ENCODE measurements at regions not wholly inside any gene's neighbourhood (a gene's known extent, or its start where the extent isn't known, plus 50 kb on each side); places are given as distances from the start of the nearest gene placed in this dataset.

GRCh38 chr3:160154596-160154995 is 70.6 kb upstream of the C3orf80 start:
- no peak overlapping the region for H3K27ac ChIP-seq (replicated peaks; ENCODE audit: low read length)
- WGBS, 2 donors (ENCODE audit: extremely low coverage in 2 of 2, insufficient read length in 2 of 2, insufficient replicate concordance in 1 of 2), result no CpG with 5 or more reads among the region's 2 CpGs

DNA sequence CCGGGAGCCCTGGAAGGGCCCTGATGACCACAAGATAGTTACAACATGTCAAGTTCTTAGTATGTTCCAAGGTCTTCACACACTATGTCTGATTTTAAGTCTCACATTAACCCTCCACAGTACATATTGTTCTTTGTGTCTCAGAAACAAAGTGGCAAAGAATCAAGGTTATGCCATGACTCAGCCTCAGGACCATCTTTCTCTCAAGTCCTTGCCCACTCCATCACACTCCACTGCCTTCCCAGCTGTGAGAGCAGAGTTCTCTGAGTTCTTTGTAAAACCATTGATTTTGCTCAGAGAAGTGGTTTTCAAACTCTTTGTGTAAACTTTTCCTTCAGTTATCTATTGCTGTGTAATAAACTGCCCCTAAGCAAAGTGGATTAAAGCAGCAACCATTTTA is 67.9 kb upstream of the C3orf80 start:
- Histone ChIP-seq H3K14ac (ENCODE audit: low read length) (no peak overlapping the region), H2AK5ac (ENCODE audit: low read depth, low read length) (no peak overlapping the region), H3K4ac (ENCODE audit: low read length) (no peak overlapping the region), H2BK5ac (ENCODE audit: low read length) (no peak overlapping the region), H3K4me1 (ENCODE audit: control insufficient read depth in 2 of 2, insufficient read depth in 1 of 2, low read depth in 1 of 2, low read length in 2 of 2) (peaks cover 8 to 14% of the 10 kb centered on the region in 2 donors), H2AFZ (ENCODE audit: low read length) (no peak overlapping the region), H3K4me2 (ENCODE audit: insufficient read depth, low read length, poor library complexity, severe bottlenecking) (no peak overlapping the region), H3K4me3 (ENCODE audit: low read length in 2 of 2) (no peak overlapping the region), H2BK12ac (ENCODE audit: low read length) (no peak overlapping the region), H3K23ac (ENCODE audit: low read depth, low read length, poor library complexity) (no peak overlapping the region), H3K79me1 (ENCODE audit: low read depth, low read length) (no peaks in the 10 kb centered on the region), H3K9me3 (replicated peaks in 1 of 2; ENCODE audit: control insufficient read depth in 2 of 2, insufficient read depth in 1 of 2, low read depth in 1 of 2, low read length in 2 of 2) (no peaks in the 10 kb centered on the region), H3K27me3 (ENCODE audit: control insufficient read depth in 3 of 3, insufficient read depth in 3 of 3, low read depth in 1 of 3, low read length in 3 of 3) (peaks cover 0 to 13% (median 0%) of the 10 kb centered on the region in 3 experiments), H2BK120ac (ENCODE audit: low read depth, low read length) (no peak overlapping the region), H4K8ac (ENCODE audit: low read depth, low read length) (no peak overlapping the region), H3K18ac (ENCODE audit: low read length) (no peak overlapping the region), H2BK15ac (ENCODE audit: low read length) (no peak overlapping the region), H4K91ac (ENCODE audit: low read depth, low read length, poor library complexity) (no peak overlapping the region), H3K9ac (ENCODE audit: low read depth, low read length, poor library complexity) (no peak overlapping the region), H3K27ac (replicated peaks; ENCODE audit: low read length) (no peak overlapping the region), H3K36me3 (replicated peaks in 1 of 2; ENCODE audit: control insufficient read depth in 2 of 2, insufficient read depth in 2 of 2, low read length in 2 of 2) (no peaks in the 10 kb centered on the region)
- DNase-seq (ENCODE audit: low spot score), result no peak
- WGBS, 2 donors (ENCODE audit: extremely low coverage in 2 of 2, insufficient read length in 2 of 2, insufficient replicate concordance in 1 of 2), result no CpG with 5 or more reads among the region's 1 CpG

More at GRCh38 chr3:160154596-160154995, 70.6 kb upstream of the C3orf80 start:
- DNase-seq (ENCODE audit: low spot score), result no peak
- no peak overlapping the region for H2BK5ac ChIP-seq (ENCODE audit: low read length)
- H2BK12ac ChIP-seq (ENCODE audit: low read length), result no peak overlapping the region
- H3K23ac ChIP-seq (ENCODE audit: low read depth, low read length, poor library complexity), result no peak overlapping the region
- H2BK15ac ChIP-seq (ENCODE audit: low read length), result no peak overlapping the region
- peaks cover 0 to 18% (median 0%) of the 10 kb centered on the region in 3 experiments for H3K27me3 ChIP-seq (ENCODE audit: control insufficient read depth in 3 of 3, insufficient read depth in 3 of 3, low read depth in 1 of 3, low read length in 3 of 3)
- no peak overlapping the region for H4K91ac ChIP-seq (ENCODE audit: low read depth, low read length, poor library complexity)
- H2BK120ac ChIP-seq (ENCODE audit: low read depth, low read length), result no peak overlapping the region
- H3K79me1 ChIP-seq (ENCODE audit: low read depth, low read length), result no peaks in the 10 kb centered on the region
- no peak overlapping the region for H3K9ac ChIP-seq (ENCODE audit: low read depth, low read length, poor library complexity)
- no peak overlapping the region for H2AK5ac ChIP-seq (ENCODE audit: low read depth, low read length)
- no peak overlapping the region for H3K18ac ChIP-seq (ENCODE audit: low read length)
- H3K14ac ChIP-seq (ENCODE audit: low read length), result no peak overlapping the region
- H3K4me3 ChIP-seq (ENCODE audit: low read length in 2 of 2), result no peak overlapping the region
- H3K4me1 ChIP-seq (ENCODE audit: control insufficient read depth in 2 of 2, insufficient read depth in 1 of 2, low read depth in 1 of 2, low read length in 2 of 2), result peaks cover 0 to 7% of the 10 kb centered on the region in 2 donors
- no peaks in the 10 kb centered on the region for H3K9me3 ChIP-seq (replicated peaks in 1 of 2; ENCODE audit: control insufficient read depth in 2 of 2, insufficient read depth in 1 of 2, low read depth in 1 of 2, low read length in 2 of 2)
- no peak overlapping the region for H4K8ac ChIP-seq (ENCODE audit: low read depth, low read length)
- no peak overlapping the region for H3K4me2 ChIP-seq (ENCODE audit: insufficient read depth, low read length, poor library complexity, severe bottlenecking)
- no peak overlapping the region for H2AFZ ChIP-seq (ENCODE audit: low read length)
- no peaks in the 10 kb centered on the region for H3K36me3 ChIP-seq (replicated peaks in 1 of 2; ENCODE audit: control insufficient read depth in 2 of 2, insufficient read depth in 2 of 2, low read length in 2 of 2)
- H3K4ac ChIP-seq (ENCODE audit: low read length), result no peak overlapping the region

DNA sequence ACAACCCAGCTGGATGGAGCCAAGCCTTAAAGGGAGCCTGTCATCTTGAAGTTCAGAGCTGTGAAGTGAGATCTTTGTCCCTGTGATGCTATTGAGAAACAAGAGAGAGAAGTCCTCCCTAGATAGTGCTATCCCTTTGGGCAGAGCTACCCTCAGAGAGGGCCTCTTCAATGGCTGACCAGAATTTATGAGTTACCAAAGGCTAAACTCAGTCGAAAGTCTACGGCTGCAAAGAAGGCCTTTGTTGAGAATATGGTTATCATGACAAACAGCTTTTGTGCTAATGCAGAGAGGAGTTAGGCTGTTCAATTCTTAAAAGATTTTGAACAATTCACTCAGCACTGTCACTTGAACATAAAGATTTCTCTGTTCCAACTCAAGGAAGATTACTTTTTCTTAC is 65.9 kb upstream of the C3orf80 start:
- H2BK15ac ChIP-seq (ENCODE audit: low read length), result no peak overlapping the region

GRCh38 chr3:160159806-160160205 is 65.4 kb upstream of the C3orf80 start:
- Histone ChIP-seq H3K36me3 (replicated peaks in 1 of 2; ENCODE audit: control insufficient read depth in 2 of 2, insufficient read depth in 2 of 2, low read length in 2 of 2) (no peaks in the 10 kb centered on the region), H3K4me1 (ENCODE audit: control insufficient read depth in 2 of 2, insufficient read depth in 1 of 2, low read depth in 1 of 2, low read length in 2 of 2) (peaks cover 8 to 20% of the 10 kb centered on the region in 2 donors), H4K8ac (ENCODE audit: low read depth, low read length) (no peak overlapping the region), H3K23ac (ENCODE audit: low read depth, low read length, poor library complexity) (no peak overlapping the region), H3K9ac (ENCODE audit: low read depth, low read length, poor library complexity) (no peak overlapping the region), H3K14ac (ENCODE audit: low read length) (no peak overlapping the region), H2BK15ac (ENCODE audit: low read length) (no peak overlapping the region), H2BK120ac (ENCODE audit: low read depth, low read length) (no peak overlapping the region), H3K4me2 (ENCODE audit: insufficient read depth, low read length, poor library complexity, severe bottlenecking) (no peak overlapping the region), H3K4me3 (ENCODE audit: low read length in 2 of 2) (no peak overlapping the region), H3K27me3 (ENCODE audit: control insufficient read depth in 3 of 3, insufficient read depth in 3 of 3, low read depth in 1 of 3, low read length in 3 of 3) (peaks cover 0 to 5% (median 0%) of the 10 kb centered on the region in 3 experiments), H3K79me1 (ENCODE audit: low read depth, low read length) (no peaks in the 10 kb centered on the region), H2BK5ac (ENCODE audit: low read length) (no peak overlapping the region), H3K27ac (replicated peaks; ENCODE audit: low read length) (no peak overlapping the region), H3K4ac (ENCODE audit: low read length) (no peak overlapping the region), H3K9me3 (replicated peaks in 1 of 2; ENCODE audit: control insufficient read depth in 2 of 2, insufficient read depth in 1 of 2, low read depth in 1 of 2, low read length in 2 of 2) (no peaks in the 10 kb centered on the region), H2AFZ (ENCODE audit: low read length) (peak overlapping the region; percentile 54), H2BK12ac (ENCODE audit: low read length) (no peak overlapping the region), H3K18ac (ENCODE audit: low read length) (no peak overlapping the region), H4K91ac (ENCODE audit: low read depth, low read length, poor library complexity) (no peak overlapping the region), H2AK5ac (ENCODE audit: low read depth, low read length) (no peak overlapping the region)
- WGBS, 2 donors (ENCODE audit: extremely low coverage in 2 of 2, insufficient read length in 2 of 2, insufficient replicate concordance in 1 of 2), result no CpG with 5 or more reads among the region's 3 CpGs
- no peak for DNase-seq (ENCODE audit: low spot score)

More for the DNA sequence above, 65.9 kb upstream of the C3orf80 start:
- no peak overlapping the region for H3K4ac ChIP-seq (ENCODE audit: low read length)
- H3K27ac ChIP-seq (replicated peaks; ENCODE audit: low read length), result no peak overlapping the region
- no peak overlapping the region for H2BK5ac ChIP-seq (ENCODE audit: low read length)
- H2AFZ ChIP-seq (ENCODE audit: low read length), result peak overlapping the region; percentile 54
- no peak overlapping the region for H2BK120ac ChIP-seq (ENCODE audit: low read depth, low read length)
- no peaks in the 10 kb centered on the region for H3K9me3 ChIP-seq (replicated peaks in 1 of 2; ENCODE audit: control insufficient read depth in 2 of 2, insufficient read depth in 1 of 2, low read depth in 1 of 2, low read length in 2 of 2)
- H3K18ac ChIP-seq (ENCODE audit: low read length), result no peak overlapping the region
- peaks cover 0 to 6% (median 0%) of the 10 kb centered on the region in 3 experiments for H3K27me3 ChIP-seq (ENCODE audit: control insufficient read depth in 3 of 3, insufficient read depth in 3 of 3, low read depth in 1 of 3, low read length in 3 of 3)
- no peak overlapping the region for H2BK12ac ChIP-seq (ENCODE audit: low read length)
- peaks cover 8 to 20% of the 10 kb centered on the region in 2 donors for H3K4me1 ChIP-seq (ENCODE audit: control insufficient read depth in 2 of 2, insufficient read depth in 1 of 2, low read depth in 1 of 2, low read length in 2 of 2)
- no peak overlapping the region for H3K23ac ChIP-seq (ENCODE audit: low read depth, low read length, poor library complexity)
- no peaks in the 10 kb centered on the region for H3K36me3 ChIP-seq (replicated peaks in 1 of 2; ENCODE audit: control insufficient read depth in 2 of 2, insufficient read depth in 2 of 2, low read length in 2 of 2)
- H2AK5ac ChIP-seq (ENCODE audit: low read depth, low read length), result no peak overlapping the region
- WGBS, 2 donors (ENCODE audit: extremely low coverage in 2 of 2, insufficient read length in 2 of 2, insufficient replicate concordance in 1 of 2), result no CpG with 5 or more reads among the region's 2 CpGs
- H4K91ac ChIP-seq (ENCODE audit: low read depth, low read length, poor library complexity), result no peak overlapping the region
- H4K8ac ChIP-seq (ENCODE audit: low read depth, low read length), result no peak overlapping the region
- H3K4me3 ChIP-seq (ENCODE audit: low read length in 2 of 2), result no peak overlapping the region
- H3K14ac ChIP-seq (ENCODE audit: low read length), result no peak overlapping the region
- no peak for DNase-seq (ENCODE audit: low spot score)
- no peak overlapping the region for H3K4me2 ChIP-seq (ENCODE audit: insufficient read depth, low read length, poor library complexity, severe bottlenecking)
- no peak overlapping the region for H3K9ac ChIP-seq (ENCODE audit: low read depth, low read length, poor library complexity)
- H3K79me1 ChIP-seq (ENCODE audit: low read depth, low read length), result no peaks in the 10 kb centered on the region

All from neuronal stem cell (in vitro differentiated cells).